ENCODE measurements at regions not wholly inside any gene's neighbourhood (a gene's known extent, or its start where the extent isn't known, plus 50 kb on each side); places are given as distances from the start of the nearest gene placed in this dataset.

- Histone ChIP-seq H3K27ac (no peak overlapping the region), H3K36me3 (no peaks in the 10 kb centered on the region), H3K9me3 (ENCODE audit: severe bottlenecking) (no peaks in the 10 kb centered on the region), H3K27me3 (ENCODE audit: insufficient read depth, low read depth, severe bottlenecking) (no peaks in the 10 kb centered on the region), H3K4me3 (ENCODE audit: low read depth, low read length) (no peak overlapping the region)
- no peak for TF ChIP-seq CTCF (IDR thresholded peaks at IDR 0.05; ENCODE audit: low read depth, low read length)
- no peak for DNase-seq
Measured at GRCh38 chr5:23825196-23825595, 317.8 kb downstream of the PRDM9 start.

DNA sequence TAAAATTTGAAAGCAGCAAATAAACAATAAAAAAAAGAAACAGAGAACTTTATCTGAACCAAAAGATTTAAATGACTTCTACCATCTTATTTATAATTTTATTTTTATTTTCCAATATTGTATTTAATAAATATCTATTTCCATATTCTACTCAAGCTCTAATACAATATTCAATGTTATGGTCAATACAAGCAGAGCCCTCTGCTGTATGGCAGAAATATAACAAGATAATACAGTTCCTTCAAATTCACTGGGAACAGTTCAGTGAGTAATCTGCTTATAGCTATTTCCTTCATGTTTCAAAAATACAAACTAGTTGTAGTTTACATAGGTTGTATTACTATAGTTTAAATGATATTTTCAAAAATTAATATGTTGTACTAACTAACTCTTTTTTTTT, 332.7 kb downstream of the PRDM9 start:
- H3K36me3 ChIP-seq: no peaks in the 10 kb centered on the region
- TF ChIP-seq CTCF (IDR thresholded peaks at IDR 0.05; ENCODE audit: low read depth, low read length): no peak
- no peak overlapping the region for H3K27ac ChIP-seq
- no peak for DNase-seq
- no peak overlapping the region for H3K4me3 ChIP-seq (ENCODE audit: low read depth, low read length)
- peaks cover 4% of the 10 kb centered on the region for H3K9me3 ChIP-seq (ENCODE audit: severe bottlenecking)
- no peaks in the 10 kb centered on the region for H3K27me3 ChIP-seq (ENCODE audit: insufficient read depth, low read depth, severe bottlenecking)

DNA sequence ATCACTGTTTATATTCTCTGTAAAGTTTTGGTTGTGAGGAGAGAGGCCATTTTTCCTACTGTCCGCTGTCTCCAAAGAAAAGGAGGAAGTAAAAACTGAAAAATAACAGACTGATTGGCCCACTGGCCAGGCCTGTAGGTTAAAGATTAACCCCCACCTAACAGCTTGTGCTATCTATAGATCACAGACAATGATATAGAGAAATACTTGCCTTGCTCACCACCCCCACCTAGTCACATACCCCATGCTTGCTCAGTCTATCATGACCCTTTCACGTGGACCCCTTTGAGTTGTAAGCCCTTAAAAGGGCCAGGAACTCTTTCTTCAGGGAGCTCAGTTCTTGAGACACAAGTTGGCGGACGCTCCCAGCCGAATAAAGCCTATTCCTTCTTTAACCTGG, 357.4 kb downstream of the PRDM9 start:
- Histone ChIP-seq H3K36me3 (no peaks in the 10 kb centered on the region), H3K4me3 (ENCODE audit: low read depth, low read length) (no peak overlapping the region), H3K27me3 (ENCODE audit: insufficient read depth, low read depth, severe bottlenecking) (no peaks in the 10 kb centered on the region), H3K9me3 (ENCODE audit: severe bottlenecking) (no peaks in the 10 kb centered on the region), H3K27ac (no peak overlapping the region)
- DNase-seq: no peak
- TF ChIP-seq CTCF (IDR thresholded peaks at IDR 0.05; ENCODE audit: low read depth, low read length): no peak

GRCh38 chr5:23877847-23878246, 370.4 kb downstream of the PRDM9 start:
- no peak for DNase-seq
- no peaks in the 10 kb centered on the region for H3K9me3 ChIP-seq (ENCODE audit: severe bottlenecking)
- no peak overlapping the region for H3K27ac ChIP-seq
- H3K36me3 ChIP-seq: no peaks in the 10 kb centered on the region
- no peak for TF ChIP-seq CTCF (IDR thresholded peaks at IDR 0.05; ENCODE audit: low read depth, low read length)
- no peaks in the 10 kb centered on the region for H3K27me3 ChIP-seq (ENCODE audit: insufficient read depth, low read depth, severe bottlenecking)
- no peak overlapping the region for H3K4me3 ChIP-seq (ENCODE audit: low read depth, low read length)

GRCh38 chr5:23884405-23885031, 377.1 kb downstream of the PRDM9 start:
- Histone ChIP-seq H3K4me3 (ENCODE audit: low read depth, low read length) (no peak overlapping the region), H3K27ac (no peak overlapping the region), H3K36me3 (no peaks in the 10 kb centered on the region), H3K9me3 (ENCODE audit: severe bottlenecking) (no peaks in the 10 kb centered on the region), H3K27me3 (ENCODE audit: insufficient read depth, low read depth, severe bottlenecking) (no peaks in the 10 kb centered on the region)
- DNase-seq: no peak
- TF ChIP-seq CTCF (IDR thresholded peaks at IDR 0.05; ENCODE audit: low read depth, low read length): no peak

DNA sequence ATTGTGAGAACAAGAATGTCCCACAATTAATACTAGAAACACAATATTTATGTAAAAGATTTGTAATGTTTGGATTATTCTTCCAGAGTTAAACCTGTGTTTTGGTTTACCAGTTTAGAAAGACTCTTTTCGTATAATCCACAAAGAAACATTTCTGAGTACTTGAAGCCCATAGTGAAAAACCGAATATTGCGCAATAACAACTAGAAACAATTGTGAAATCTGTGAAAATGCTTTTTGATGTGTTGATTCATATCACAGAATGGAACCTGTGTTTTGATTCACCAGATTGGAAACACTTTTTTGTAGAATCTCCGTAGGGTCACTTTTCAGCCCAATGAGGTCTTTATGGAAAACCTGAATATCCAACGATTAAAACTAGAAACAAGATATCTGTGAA, 386.2 kb downstream of the PRDM9 start:
- Histone ChIP-seq H3K9me3 (ENCODE audit: severe bottlenecking) (peaks cover 6% of the 10 kb centered on the region), H3K27ac (no peak overlapping the region), H3K36me3 (no peaks in the 10 kb centered on the region), H3K27me3 (ENCODE audit: insufficient read depth, low read depth, severe bottlenecking) (no peaks in the 10 kb centered on the region), H3K4me3 (ENCODE audit: low read depth, low read length) (no peak overlapping the region)
- no peak for TF ChIP-seq CTCF (IDR thresholded peaks at IDR 0.05; ENCODE audit: low read depth, low read length)
- DNase-seq: no peak

All from WERI-Rb-1 (cell line).